Ovary (tissue), 7 donors: ENCODE measurements at regions not wholly inside any gene's neighbourhood (a gene's known extent, or its start where the extent isn't known, plus 50 kb on each side); places are given as distances from the start of the nearest gene placed in this dataset.

Experiments
- DNase-seq, 5 donors: peaks; one replicate each; pipeline ENCODE4 v3.0.0-alpha.2; 2019 to 2020
- H3K27ac ChIP-seq, 2 donors: fragments of 200-600 bp; one replicate each; pipeline versions ENCODE4 v1.5.1 to v1.8.0; 2019 to 2022
- H3K27me3 ChIP-seq: fragments of 200-600 bp; one replicate; pipeline ENCODE4 v1.8.0; 2022
- H3K36me3 ChIP-seq: fragments of 200-600 bp; sonication (generic); one replicate; pipeline ENCODE4 v1.5.1; 2019
- H3K4me1 ChIP-seq: one replicate; pipeline ENCODE4 v1.8.1; 2013; ENCODE audit warnings: mild to moderate bottlenecking, moderate library complexity; ENCODE audit not compliant: insufficient read depth
- H3K4me3 ChIP-seq: fragments of 200-600 bp; sonication (generic); one replicate; pipeline ENCODE4 v1.5.1; 2017
- H3K9me3 ChIP-seq, 2 donors: fragments of 200-600 bp in 1 of 2; sonication (generic) in 1 of 2; one replicate each; pipeline versions ENCODE4 v1.5.1 to v1.8.1; 2013 to 2019; ENCODE audit warnings: mild to moderate bottlenecking in 1 of 2, moderate library complexity in 1 of 2
- CTCF ChIP-seq, 3 donors: fragments of 450-650 bp in 2 of 3; fragments of 200-600 bp in 1 of 3; IDR thresholded peaks; one replicate each; pipeline versions ENCODE4 v1.5.1 to v1.8.0; 2016 to 2022; ENCODE audit warnings: antibody characterized with exemption in 3 of 3, mild to moderate bottlenecking in 1 of 3
- EP300 ChIP-seq: sonication (generic); formaldehyde crosslinking; IDR thresholded peaks from one replicate; pipeline ENCODE4 v1.6.1; 2017; ENCODE audit warnings: antibody characterized with exemption
- POLR2A ChIP-seq: fragments of 450-650 bp; IDR thresholded peaks from one replicate; pipeline ENCODE4 v1.6.1; 2017; ENCODE audit warnings: antibody characterized with exemption, mild to moderate bottlenecking, moderate library complexity
- WGBS, 3 donors: extraction: QIAGEN DNeasy Blood & Tissue Kit in 1 of 3; methylation state at CpG; one replicate each; pipeline versions ENCODE4 v1.1.5 to v1.1.7; 2013 to 2017; 5-methylcytosine and 5-hydroxymethylcytosine counted together
- intact Hi-C, 4 donors: fragments of 100-400 bp; cut with DNase I; formaldehyde crosslinking; loops; one replicate each; pipeline versions ENCODE4 v1.11.0 to v1.15.1; 2022 to 2023
- donor health status: DM: no; HTN: no; CAD: no; lungs with moderate emphysema.
- donor health status: DM: no; HTN: no; CAD: no.
- donor health status: Bipolar disorder and iron deficiency.
- donor health status: DM: no; HTN: no; CAD: no.
- donor health status: DM: yes; HTN: yes; CAD: no.

- Histone ChIP-seq H3K27me3 (no peaks in the 10 kb centered on the region), H3K27ac (no peak overlapping the region), H3K36me3 (no peaks in the 10 kb centered on the region), H3K4me1 (no peaks in the 10 kb centered on the region), H3K9me3 (no peaks in the 10 kb centered on the region), H3K4me3 (no peak overlapping the region)
- 70 to 79% (median 78%) methylated on average over 2 of the region's 2 CpGs for WGBS, 3 donors
- intact Hi-C loops = no loop called here
- DNase-seq = no peak
- TF ChIP-seq CTCF (IDR thresholded peaks at IDR 0.05) (no peak), POLR2A (no peak), EP300 (no peak)
Measured at GRCh38 chr10:105981679-105982078, 1182.8 kb downstream of the SORCS1 start.

- intact Hi-C loops = no loop called here
- Histone ChIP-seq H3K4me3 (no peak overlapping the region), H3K27ac (no peak overlapping the region), H3K36me3 (no peaks in the 10 kb centered on the region), H3K9me3 (no peaks in the 10 kb centered on the region), H3K4me1 (no peaks in the 10 kb centered on the region), H3K27me3 (no peaks in the 10 kb centered on the region)
- 13 to 16% (median 14%) methylated on average over 7 of the region's 7 CpGs for WGBS, 3 donors
- no peak for TF ChIP-seq POLR2A
- TF ChIP-seq CTCF (IDR thresholded peaks at IDR 0.05) = peak in 1 of 3 donors; percentile 15
- no peak for TF ChIP-seq EP300
- no peak for DNase-seq
Measured at GRCh38 chr10:105974803-105975456, 1189.6 kb downstream of the SORCS1 start.

- no peak overlapping the region for H3K4me3 ChIP-seq
- H3K4me1 ChIP-seq = no peaks in the 10 kb centered on the region
- no peak overlapping the region for H3K27ac ChIP-seq
- H3K9me3 ChIP-seq = no peaks in the 10 kb centered on the region
- WGBS, 3 donors = 76 to 90% (median 85%) methylated on average over 5 of the region's 5 CpGs
- H3K36me3 ChIP-seq = no peaks in the 10 kb centered on the region
- H3K27me3 ChIP-seq = no peaks in the 10 kb centered on the region
- intact Hi-C loops = no loop called here
- no peak for TF ChIP-seq EP300
- TF ChIP-seq POLR2A = no peak
- TF ChIP-seq CTCF (IDR thresholded peaks at IDR 0.05) = no peak
- no peak for DNase-seq
Measured at GRCh38 chr10:105973902-105974301, 1190.6 kb downstream of the SORCS1 start.

- WGBS, 3 donors = 50 to 68% (median 55%) methylated on average over 4 of the region's 4 CpGs
- Histone ChIP-seq H3K36me3 (no peaks in the 10 kb centered on the region), H3K4me3 (no peak overlapping the region), H3K27ac (no peak overlapping the region), H3K27me3 (no peaks in the 10 kb centered on the region), H3K9me3 (no peaks in the 10 kb centered on the region), H3K4me1 (no peaks in the 10 kb centered on the region)
- DNase-seq = no peak
- TF ChIP-seq EP300 (no peak), POLR2A (no peak), CTCF (IDR thresholded peaks at IDR 0.05) (no peak)
- intact Hi-C loops = no loop called here
Measured at GRCh38 chr10:105973360-105973759, 1191.1 kb downstream of the SORCS1 start.
